GM21619 (cell line): ENCODE measurements at regions not wholly inside any gene's neighbourhood (a gene's known extent, or its start where the extent isn't known, plus 50 kb on each side); places are given as distances from the start of the nearest gene placed in this dataset.

Source experiments
- ATAC-seq: cut with Tn5 transposase; IDR thresholded peaks from one replicate; pipeline ENCODE4 v1.9.1; 2021; ENCODE audit not compliant: unreplicated experiment

GRCh38 chr16:64829678-64830077 is 292.2 kb downstream of the CDH11 start:
- no peak for ATAC-seq

- ATAC-seq = no peak
These were observed 295.5 kb downstream of the CDH11 start for GRCh38 chr16:64826374-64826773.

GRCh38 chr16:64823481-64824075 is 298.3 kb downstream of the CDH11 start:
- no peak for ATAC-seq

GRCh38 chr16:64809876-64810629 is 311.8 kb downstream of the CDH11 start:
- ATAC-seq = no peak

GRCh38 chr16:64808474-64808873 is 313.4 kb downstream of the CDH11 start:
- ATAC-seq = no peak

GRCh38 chr16:64791756-64792155 is 330.1 kb downstream of the CDH11 start:
- ATAC-seq = no peak

- no peak for ATAC-seq
These were observed 337.2 kb downstream of the CDH11 start for GRCh38 chr16:64784635-64785034.

GRCh38 chr16:64782484-64782883 is 339.4 kb downstream of the CDH11 start:
- no peak for ATAC-seq

GRCh38 chr16:64780445-64780844 is 341.4 kb downstream of the CDH11 start:
- ATAC-seq = no peak

- no peak for ATAC-seq
These were observed 343.1 kb downstream of the CDH11 start for GRCh38 chr16:64778777-64779176.

- ATAC-seq = no peak
These were observed 348.2 kb downstream of the CDH11 start for GRCh38 chr16:64773638-64774037.

GRCh38 chr16:64773184-64773583 is 348.7 kb downstream of the CDH11 start:
- ATAC-seq = no peak

GRCh38 chr16:64771273-64771672 is 350.6 kb downstream of the CDH11 start:
- no peak for ATAC-seq

GRCh38 chr16:64762211-64762610 is 359.7 kb downstream of the CDH11 start:
- ATAC-seq = no peak

GRCh38 chr16:64754279-64754678 is 367.6 kb downstream of the CDH11 start:
- no peak for ATAC-seq

GRCh38 chr16:64751906-64752305 is 370.0 kb downstream of the CDH11 start:
- ATAC-seq = no peak

GRCh38 chr16:64749346-64749745 is 372.5 kb downstream of the CDH11 start:
- no peak for ATAC-seq

- ATAC-seq = no peak
These were observed 376.5 kb downstream of the CDH11 start for GRCh38 chr16:64745258-64745930.

GRCh38 chr16:64742455-64743223 is 379.2 kb downstream of the CDH11 start:
- no peak for ATAC-seq

- ATAC-seq = no peak
These were observed 381.6 kb downstream of the CDH11 start for GRCh38 chr16:64740261-64740660.

- ATAC-seq = no peak
These were observed 383.4 kb downstream of the CDH11 start for GRCh38 chr16:64738321-64738960.
